ENCODE measurements at regions not wholly inside any gene's neighbourhood (a gene's known extent, or its start where the extent isn't known, plus 50 kb on each side); places are given as distances from the start of the nearest gene placed in this dataset.

DNA sequence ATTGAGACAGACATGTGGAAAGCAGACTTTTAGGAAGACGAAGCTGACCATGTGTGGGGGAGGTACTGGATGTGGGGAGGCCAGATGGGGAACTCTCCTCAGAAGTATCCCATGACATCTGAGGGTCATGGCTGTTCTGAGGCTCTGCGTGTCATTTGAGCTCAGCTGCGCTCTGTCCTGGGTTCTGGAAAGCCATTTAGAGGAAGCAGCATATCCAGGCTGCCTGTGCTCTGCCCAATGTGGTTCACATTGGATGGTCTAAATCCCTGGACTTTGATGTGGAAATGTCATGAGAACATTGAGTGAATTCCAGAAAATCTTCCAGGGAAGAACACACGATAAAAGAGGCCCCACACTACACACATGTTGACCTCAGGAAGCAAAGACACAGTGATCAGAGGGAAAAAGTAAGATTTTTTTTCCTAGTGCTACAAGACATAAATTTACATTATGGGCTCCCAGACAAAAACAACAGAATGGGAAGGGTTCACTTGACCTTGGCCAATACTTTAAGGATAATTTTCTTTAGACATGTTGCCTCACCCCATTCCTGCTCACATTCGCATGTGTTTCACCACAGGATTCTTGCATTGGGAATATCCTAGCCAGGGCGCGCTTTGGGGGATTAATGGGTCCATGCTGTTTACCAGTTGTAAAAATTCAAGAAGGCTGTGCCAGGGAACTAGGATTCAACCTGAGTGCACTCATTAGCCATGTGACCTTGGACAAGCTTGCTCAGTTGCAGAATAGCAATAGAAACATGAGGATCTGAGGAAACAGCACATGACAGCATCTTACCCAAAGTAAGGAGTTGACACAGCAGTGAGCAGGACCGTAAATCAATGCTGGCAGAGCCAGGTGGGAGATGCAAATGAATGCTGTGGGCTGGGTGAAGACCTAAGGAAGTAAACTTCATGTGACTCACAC lies 73.2 kb upstream of the C1QTNF7 start:
- Histone ChIP-seq H3K9me3 (ENCODE audit: insufficient read depth, low read depth, low read length) (no peaks in the 10 kb centered on the region), H3K4me1 (ENCODE audit: insufficient read depth, low read length, poor library complexity, severe bottlenecking) (peaks cover 15% of the 10 kb centered on the region)

GRCh38 chr4:15361529-15361928 lies 66.3 kb upstream of the C1QTNF7 start:
- peaks cover 1% of the 10 kb centered on the region for H3K4me1 ChIP-seq (ENCODE audit: insufficient read depth, low read length, poor library complexity, severe bottlenecking)
- H3K9me2 ChIP-seq (replicated peaks; ENCODE audit: low read depth, low read length) = no peaks in the 10 kb centered on the region
- no peaks in the 10 kb centered on the region for H4K20me1 ChIP-seq (ENCODE audit: insufficient read depth, low read length, poor library complexity, severe bottlenecking)
- H3F3A ChIP-seq (ENCODE audit: low read depth) = no peaks in the 10 kb centered on the region
- no peaks in the 10 kb centered on the region for H3K36me3 ChIP-seq (ENCODE audit: insufficient read depth, low read length)
- H3K9ac ChIP-seq (ENCODE audit: low read depth, low read length, poor library complexity, severe bottlenecking) = no peak overlapping the region
- no peaks in the 10 kb centered on the region for H3K79me2 ChIP-seq (ENCODE audit: insufficient read depth, low read length)
- no peak overlapping the region for H2AFZ ChIP-seq (ENCODE audit: low read length)
- no peaks in the 10 kb centered on the region for H3K9me3 ChIP-seq (ENCODE audit: insufficient read depth, low read depth, low read length)
- H3K4me2 ChIP-seq (ENCODE audit: low read depth, low read length, poor library complexity, severe bottlenecking) = no peak overlapping the region
- H3K27me3 ChIP-seq (ENCODE audit: insufficient read depth, low read length, poor library complexity, severe bottlenecking) = no peaks in the 10 kb centered on the region
- H3K4me3 ChIP-seq (ENCODE audit: low read length, poor library complexity, severe bottlenecking) = no peak overlapping the region
- TF ChIP-seq EZH2phosphoT487 (IDR thresholded peaks at IDR 0.05; ENCODE audit: borderline replicate concordance) (no peak), CTCF (conservative IDR thresholded peaks at IDR 0.05; ENCODE audit: low read length) (no peak)

More for the DNA sequence above, 73.2 kb upstream of the C1QTNF7 start:
- Histone ChIP-seq H3K4me2 (ENCODE audit: low read depth, low read length, poor library complexity, severe bottlenecking) (peak overlapping the region; percentile 11), H3K9ac (ENCODE audit: low read depth, low read length, poor library complexity, severe bottlenecking) (no peak overlapping the region), H3K79me2 (ENCODE audit: insufficient read depth, low read length) (no peaks in the 10 kb centered on the region), H4K20me1 (ENCODE audit: insufficient read depth, low read length, poor library complexity, severe bottlenecking) (no peaks in the 10 kb centered on the region), H3K4me3 (ENCODE audit: low read length, poor library complexity, severe bottlenecking) (no peak overlapping the region), H2AFZ (ENCODE audit: low read length) (no peak overlapping the region), H3K36me3 (ENCODE audit: insufficient read depth, low read length) (no peaks in the 10 kb centered on the region), H3K9me2 (replicated peaks; ENCODE audit: low read depth, low read length) (no peaks in the 10 kb centered on the region), H3K27me3 (ENCODE audit: insufficient read depth, low read length, poor library complexity, severe bottlenecking) (no peaks in the 10 kb centered on the region), H3F3A (ENCODE audit: low read depth) (no peaks in the 10 kb centered on the region; the same call in 1 of the 2 replicates)
- TF ChIP-seq EZH2phosphoT487 (IDR thresholded peaks at IDR 0.05; ENCODE audit: borderline replicate concordance) (no peak), CTCF (conservative IDR thresholded peaks at IDR 0.05; ENCODE audit: low read length) (no peak)

GRCh38 chr4:15362541-15362940 lies 65.3 kb upstream of the C1QTNF7 start:
- H3K79me2 ChIP-seq (ENCODE audit: insufficient read depth, low read length) = no peaks in the 10 kb centered on the region
- peaks cover 12% of the 10 kb centered on the region for H3K4me1 ChIP-seq (ENCODE audit: insufficient read depth, low read length, poor library complexity, severe bottlenecking)
- H3F3A ChIP-seq (ENCODE audit: low read depth) = no peaks in the 10 kb centered on the region
- H3K27me3 ChIP-seq (ENCODE audit: insufficient read depth, low read length, poor library complexity, severe bottlenecking) = no peaks in the 10 kb centered on the region
- no peak overlapping the region for H2AFZ ChIP-seq (ENCODE audit: low read length)
- H3K9me2 ChIP-seq (replicated peaks; ENCODE audit: low read depth, low read length) = no peaks in the 10 kb centered on the region
- no peak overlapping the region for H3K4me3 ChIP-seq (ENCODE audit: low read length, poor library complexity, severe bottlenecking)
- no peaks in the 10 kb centered on the region for H4K20me1 ChIP-seq (ENCODE audit: insufficient read depth, low read length, poor library complexity, severe bottlenecking)
- TF ChIP-seq EZH2phosphoT487 (IDR thresholded peaks at IDR 0.05; ENCODE audit: borderline replicate concordance) = no peak
- no peak for TF ChIP-seq CTCF (conservative IDR thresholded peaks at IDR 0.05; ENCODE audit: low read length)
- no peaks in the 10 kb centered on the region for H3K36me3 ChIP-seq (ENCODE audit: insufficient read depth, low read length)
- no peak overlapping the region for H3K9ac ChIP-seq (ENCODE audit: low read depth, low read length, poor library complexity, severe bottlenecking)
- H3K9me3 ChIP-seq (ENCODE audit: insufficient read depth, low read depth, low read length) = no peaks in the 10 kb centered on the region
- no peak overlapping the region for H3K4me2 ChIP-seq (ENCODE audit: low read depth, low read length, poor library complexity, severe bottlenecking)
